Esophagus muscularis mucosa (tissue), 4 donors: ENCODE measurements at regions not wholly inside any gene's neighbourhood (a gene's known extent, or its start where the extent isn't known, plus 50 kb on each side); places are given as distances from the start of the nearest gene placed in this dataset.

Experiments used
- DNase-seq: peaks from one replicate; pipeline ENCODE4 v3.0.0-alpha.2; 2017; ENCODE audit errors: extremely low spot score
- H3K27ac ChIP-seq, 4 donors: fragments of 200-600 bp; sonication (generic); replicated peaks in 1 of 4; 1 replicate in 3 of 4; 2 replicates in 1 of 4; pipeline ENCODE4 v1.5.1; 2016 to 2019; ENCODE audit warnings: mild to moderate bottlenecking in 1 of 4
- H3K27me3 ChIP-seq, 4 donors: fragments of 200-600 bp; sonication (generic); one replicate each; pipeline versions ENCODE4 v1.5.1 to v1.6.0; 2016 to 2019
- H3K36me3 ChIP-seq, 4 donors: fragments of 200-600 bp; sonication (generic); one replicate each; pipeline ENCODE4 v1.5.1; 2016 to 2019
- H3K4me1 ChIP-seq, 4 donors: fragments of 200-600 bp; sonication (generic); one replicate each; pipeline ENCODE4 v1.5.1; 2016 to 2019
- H3K4me3 ChIP-seq, 4 donors: fragments of 200-600 bp; sonication (generic); 1 replicate in 2 of 4; 2 replicates in 2 of 4; pipeline ENCODE4 v1.5.1; 2016 to 2019; ENCODE audit warnings: mild to moderate bottlenecking in 4 of 4, moderate library complexity in 1 of 4
- H3K9me3 ChIP-seq, 4 donors: fragments of 200-600 bp; sonication (generic); 1 replicate in 3 of 4; 2 replicates in 1 of 4; pipeline ENCODE4 v1.5.1; 2016 to 2019
- EP300 ChIP-seq: sonication (generic); formaldehyde crosslinking; IDR thresholded peaks from one replicate; pipeline ENCODE4 v1.6.1; 2017; ENCODE audit warnings: antibody characterized with exemption
- POLR2A ChIP-seq: fragments of 450-650 bp; IDR thresholded peaks from one replicate; pipeline ENCODE4 v1.6.1; 2017; ENCODE audit warnings: antibody characterized with exemption, moderate library complexity, mild to moderate bottlenecking, low read depth
- POLR2AphosphoS5 ChIP-seq, 2 donors: sonication (generic); formaldehyde crosslinking; IDR thresholded peaks; one replicate each; pipeline ENCODE4 v1.6.1; 2017; ENCODE audit warnings: antibody characterized with exemption in 2 of 2
- WGBS: methylation state at CpG from one replicate; pipeline ENCODE4 v1.1.5; 2018; 5-methylcytosine and 5-hydroxymethylcytosine counted together
- intact Hi-C: fragments of 100-400 bp; cut with DNase I; formaldehyde crosslinking; loops from one replicate; pipeline ENCODE4 v1.15.1; 2023
- TF ChIP-seq, protein P1 (sequence below), 3 experiments: fragments of 200-600 bp in 2 of 3; fragments of 450-650 bp in 1 of 3; sonication (generic) in 2 of 3; IDR thresholded peaks; one replicate each; pipeline ENCODE4 v1.5.1; 2017 to 2019; ENCODE audit warnings: antibody characterized with exemption in 3 of 3, mild to moderate bottlenecking in 2 of 3, moderate library complexity in 1 of 3

DNA sequence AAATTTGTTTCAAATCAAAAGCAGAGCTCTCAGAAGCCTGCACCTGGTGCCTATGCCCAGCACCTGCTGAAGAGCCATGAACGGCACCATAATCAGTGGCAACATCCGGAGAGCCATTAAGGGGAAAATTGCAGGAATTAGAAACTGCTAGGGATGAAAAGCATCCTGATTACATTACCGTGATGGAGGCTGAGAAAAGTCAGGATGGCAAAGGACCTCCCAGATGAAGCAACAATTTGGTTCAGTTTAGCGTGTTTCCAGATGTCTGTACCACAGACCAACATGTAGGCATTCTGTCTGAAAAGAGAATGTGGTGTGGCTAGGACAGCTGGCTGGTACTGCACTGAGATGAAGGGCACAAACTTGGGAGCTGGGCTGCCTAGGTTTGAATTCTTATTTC is 106.1 kb downstream of the EOMES start:
- peaks cover 0 to 6% (median 0%) of the 10 kb centered on the region in 4 donors for H3K4me1 ChIP-seq
- DNase-seq = no peak
- peaks cover 0 to 12% (median 4%) of the 10 kb centered on the region in 4 donors for H3K9me3 ChIP-seq
- intact Hi-C loops = no loop called here
- H3K27me3 ChIP-seq = no peaks in the 10 kb centered on the region
- H3K27ac ChIP-seq = no peak overlapping the region
- no peak overlapping the region for H3K4me3 ChIP-seq
- WGBS = 88% methylated on average over 4 of the region's 4 CpGs
- no peak for TF ChIP-seq EP300
- TF ChIP-seq, protein P1, sequence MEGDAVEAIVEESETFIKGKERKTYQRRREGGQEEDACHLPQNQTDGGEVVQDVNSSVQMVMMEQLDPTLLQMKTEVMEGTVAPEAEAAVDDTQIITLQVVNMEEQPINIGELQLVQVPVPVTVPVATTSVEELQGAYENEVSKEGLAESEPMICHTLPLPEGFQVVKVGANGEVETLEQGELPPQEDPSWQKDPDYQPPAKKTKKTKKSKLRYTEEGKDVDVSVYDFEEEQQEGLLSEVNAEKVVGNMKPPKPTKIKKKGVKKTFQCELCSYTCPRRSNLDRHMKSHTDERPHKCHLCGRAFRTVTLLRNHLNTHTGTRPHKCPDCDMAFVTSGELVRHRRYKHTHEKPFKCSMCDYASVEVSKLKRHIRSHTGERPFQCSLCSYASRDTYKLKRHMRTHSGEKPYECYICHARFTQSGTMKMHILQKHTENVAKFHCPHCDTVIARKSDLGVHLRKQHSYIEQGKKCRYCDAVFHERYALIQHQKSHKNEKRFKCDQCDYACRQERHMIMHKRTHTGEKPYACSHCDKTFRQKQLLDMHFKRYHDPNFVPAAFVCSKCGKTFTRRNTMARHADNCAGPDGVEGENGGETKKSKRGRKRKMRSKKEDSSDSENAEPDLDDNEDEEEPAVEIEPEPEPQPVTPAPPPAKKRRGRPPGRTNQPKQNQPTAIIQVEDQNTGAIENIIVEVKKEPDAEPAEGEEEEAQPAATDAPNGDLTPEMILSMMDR (IDR thresholded peaks at IDR 0.05) = no peak
- TF ChIP-seq POLR2A = no peak
- TF ChIP-seq POLR2AphosphoS5 (IDR thresholded peaks at IDR 0.05) = no peak
- no peaks in the 10 kb centered on the region for H3K36me3 ChIP-seq

DNA sequence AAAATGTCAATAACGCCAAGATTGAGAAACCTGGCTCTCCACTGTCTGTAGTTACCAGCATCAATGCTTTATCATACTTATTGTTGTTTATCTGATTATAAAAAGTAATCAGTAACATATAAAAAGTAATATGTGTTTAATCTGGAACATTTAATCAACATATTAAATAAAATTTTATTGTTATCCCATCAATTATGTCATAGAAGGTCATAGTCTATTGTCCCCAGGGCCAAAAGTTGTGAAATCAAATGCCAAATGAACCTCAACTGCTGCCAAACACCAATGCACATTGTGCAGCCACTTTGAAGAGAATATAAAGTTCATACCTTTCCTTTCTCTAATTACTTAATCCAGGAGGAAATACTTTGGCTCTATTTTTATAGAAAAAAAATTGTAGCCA is 106.6 kb downstream of the EOMES start:
- H3K36me3 ChIP-seq = no peaks in the 10 kb centered on the region
- H3K27ac ChIP-seq = no peak overlapping the region
- H3K9me3 ChIP-seq = peaks cover 0 to 12% (median 4%) of the 10 kb centered on the region in 4 donors
- H3K27me3 ChIP-seq = no peaks in the 10 kb centered on the region
- no peak for DNase-seq
- 95% methylated on average over 1 of the region's 1 CpG for WGBS
- intact Hi-C loops = no loop called here
- TF ChIP-seq EP300 (no peak), POLR2A (no peak), POLR2AphosphoS5 (IDR thresholded peaks at IDR 0.05) (no peak)
- TF ChIP-seq, protein P1 (IDR thresholded peaks at IDR 0.05) = no peak
- peaks cover 0 to 6% (median 0%) of the 10 kb centered on the region in 4 donors for H3K4me1 ChIP-seq
- no peak overlapping the region for H3K4me3 ChIP-seq

DNA sequence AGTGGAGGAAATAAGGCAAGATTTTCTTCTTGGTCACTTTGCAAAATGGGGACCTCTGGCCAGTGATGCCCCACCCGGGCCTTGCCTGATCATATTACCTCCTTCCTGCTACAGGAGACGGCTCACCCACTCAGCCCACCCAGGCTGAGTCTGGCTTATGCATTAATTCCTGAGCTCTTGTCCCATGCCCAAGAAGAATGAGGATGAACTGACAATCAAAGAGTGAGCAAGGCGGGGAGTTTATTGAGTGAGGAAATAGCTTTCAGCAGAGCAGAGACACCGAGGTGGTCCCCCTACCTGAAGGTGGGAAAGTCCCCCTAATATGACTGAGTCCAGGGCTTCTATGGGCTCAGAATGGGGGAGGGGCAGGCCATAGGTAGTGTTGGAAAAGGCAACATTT is 107.5 kb downstream of the EOMES start:
- H3K9me3 ChIP-seq = peaks cover 0 to 12% (median 4%) of the 10 kb centered on the region in 4 donors
- H3K27me3 ChIP-seq = no peaks in the 10 kb centered on the region
- H3K4me1 ChIP-seq = peaks cover 0 to 6% (median 0%) of the 10 kb centered on the region in 4 donors
- TF ChIP-seq, protein P1 (IDR thresholded peaks at IDR 0.05) = no peak
- TF ChIP-seq POLR2A (no peak), POLR2AphosphoS5 (IDR thresholded peaks at IDR 0.05) (no peak), EP300 (no peak)
- no peak for DNase-seq
- no peaks in the 10 kb centered on the region for H3K36me3 ChIP-seq
- no peak overlapping the region for H3K4me3 ChIP-seq
- WGBS = 85% methylated on average over 4 of the region's 4 CpGs
- intact Hi-C loops = no loop called here
- H3K27ac ChIP-seq = no peak overlapping the region

DNA sequence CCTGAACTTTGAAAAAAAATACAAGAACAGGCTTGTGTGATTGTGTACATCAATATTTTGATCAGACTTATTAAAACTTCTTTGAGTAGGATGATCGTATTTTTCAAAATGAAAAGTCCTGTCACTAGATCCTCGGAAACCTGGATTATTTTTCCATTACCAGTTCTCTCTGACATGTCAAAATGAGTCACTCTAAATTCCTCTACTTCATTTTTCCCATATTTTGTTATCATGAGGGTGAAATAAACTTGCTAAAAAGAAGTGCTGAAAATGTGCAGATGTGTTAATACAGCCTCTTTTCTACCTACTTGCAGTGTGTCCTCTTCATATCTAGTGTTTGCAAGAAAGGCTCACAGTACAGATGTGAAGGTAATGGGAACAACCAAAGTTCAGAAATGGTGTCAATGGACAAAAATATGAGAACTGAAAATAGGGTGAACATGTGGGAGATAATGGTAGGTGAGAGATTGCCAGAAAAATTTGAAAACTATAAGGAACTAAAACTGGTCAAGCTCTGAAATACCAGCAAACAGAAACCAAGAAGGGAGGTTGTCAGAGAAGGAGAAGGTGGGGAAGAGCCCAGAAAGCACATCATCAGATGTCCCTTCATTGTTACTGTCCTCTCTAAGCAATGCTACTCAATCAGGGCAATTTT is 108.2 kb downstream of the EOMES start:
- Histone ChIP-seq H3K36me3 (no peaks in the 10 kb centered on the region), H3K4me3 (no peak overlapping the region), H3K27ac (no peak overlapping the region), H3K27me3 (no peaks in the 10 kb centered on the region), H3K9me3 (peaks cover 0 to 12% (median 4%) of the 10 kb centered on the region in 4 donors), H3K4me1 (peaks cover 0 to 6% (median 0%) of the 10 kb centered on the region in 4 donors)
- TF ChIP-seq, protein P1 (IDR thresholded peaks at IDR 0.05) = no peak
- TF ChIP-seq EP300 = no peak
- TF ChIP-seq POLR2AphosphoS5 (IDR thresholded peaks at IDR 0.05) = no peak
- TF ChIP-seq POLR2A = no peak
- WGBS = 47% methylated on average over 2 of the region's 2 CpGs
- no peak for DNase-seq
- intact Hi-C loops = no loop called here
